ENCODE measurements at regions not wholly inside any gene's neighbourhood (a gene's known extent, or its start where the extent isn't known, plus 50 kb on each side); places are given as distances from the start of the nearest gene placed in this dataset.

DNA sequence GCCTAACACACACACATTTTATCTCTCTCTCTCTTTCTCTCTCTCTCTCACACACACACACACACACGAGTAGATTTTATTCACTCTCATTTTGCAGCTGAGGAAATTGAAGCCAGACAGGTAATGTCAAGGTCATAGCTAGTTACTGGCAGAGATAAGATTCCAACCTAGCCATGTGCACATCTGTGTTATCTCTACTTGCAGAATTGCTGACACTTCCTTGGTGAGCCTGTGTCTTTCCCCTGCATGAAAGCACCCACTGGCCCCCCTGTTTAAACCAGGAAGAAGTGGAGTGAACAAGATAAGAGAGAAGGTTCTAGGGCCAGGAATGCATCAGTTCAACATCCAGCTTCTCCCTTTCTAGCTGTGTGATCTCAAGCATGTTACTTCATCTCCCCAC, 423.7 kb downstream of the TXNL1 start:
- intact Hi-C loops (cut with micrococcal nuclease; ENCODE audit: unreplicated experiment) (no loop called here), in situ Hi-C loops (cut with MboI) (no loop called here)
- no TSS peak for BruUV-seq (replicated peaks)
- ATAC-seq (no peak), FAIRE-seq (no peak), DNase-seq (ENCODE audit: low read depth, low spot score) (no peak)
- Histone ChIP-seq H3K4me2 (ENCODE audit: control insufficient read depth, insufficient read depth) (no peak overlapping the region), H2AFZ (ENCODE audit: control insufficient read depth, low read depth, low read length) (no peak overlapping the region), H3K9me3 (replicated peaks; ENCODE audit: control insufficient read depth, insufficient read depth, low read length) (no peaks in the 10 kb centered on the region), H3K79me2 (ENCODE audit: control insufficient read depth, insufficient read depth, low read length) (no peaks in the 10 kb centered on the region), H3K9ac (ENCODE audit: control insufficient read depth, insufficient read depth, low read length) (no peak overlapping the region), H3K4me1 (ENCODE audit: control insufficient read depth, insufficient read depth, low read length) (no peaks in the 10 kb centered on the region), H3K27ac (ENCODE audit: control insufficient read depth, insufficient read depth) (no peak overlapping the region), H4K20me1 (ENCODE audit: control insufficient read depth, insufficient read depth) (no peaks in the 10 kb centered on the region), H3K4me3 (no peak overlapping the region), H3K27me3 (replicated peaks in 1 of 2; ENCODE audit: control insufficient read depth in 2 of 2, insufficient read depth in 2 of 2, low read length in 1 of 2) (no peaks in the 10 kb centered on the region), H3K36me3 (ENCODE audit: control insufficient read depth in 2 of 2, insufficient read depth in 2 of 2, low read length in 1 of 2) (no peaks in the 10 kb centered on the region)
- no peak for TF ChIP-seq WRNIP1 (IDR thresholded peaks at IDR 0.05; ENCODE audit: borderline replicate concordance, low read depth, low read length)
- TF ChIP-seq ZNF274 (IDR thresholded peaks at IDR 0.05; ENCODE audit: insufficient read depth, insufficient read length) = no peak
- TF ChIP-seq NR2C1 (IDR thresholded peaks at IDR 0.05) = no peak
- TF ChIP-seq ESRRA (IDR thresholded peaks at IDR 0.05; ENCODE audit: low read length) = no peak
- no peak for TF ChIP-seq FOXM1 (IDR thresholded peaks at IDR 0.05; ENCODE audit: low read depth, low read length)
- TF ChIP-seq, protein P1, sequence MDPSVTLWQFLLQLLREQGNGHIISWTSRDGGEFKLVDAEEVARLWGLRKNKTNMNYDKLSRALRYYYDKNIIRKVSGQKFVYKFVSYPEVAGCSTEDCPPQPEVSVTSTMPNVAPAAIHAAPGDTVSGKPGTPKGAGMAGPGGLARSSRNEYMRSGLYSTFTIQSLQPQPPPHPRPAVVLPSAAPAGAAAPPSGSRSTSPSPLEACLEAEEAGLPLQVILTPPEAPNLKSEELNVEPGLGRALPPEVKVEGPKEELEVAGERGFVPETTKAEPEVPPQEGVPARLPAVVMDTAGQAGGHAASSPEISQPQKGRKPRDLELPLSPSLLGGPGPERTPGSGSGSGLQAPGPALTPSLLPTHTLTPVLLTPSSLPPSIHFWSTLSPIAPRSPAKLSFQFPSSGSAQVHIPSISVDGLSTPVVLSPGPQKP (IDR thresholded peaks at IDR 0.05; ENCODE audit: low read depth, low read length) = no peak
- TF ChIP-seq KDM1A (IDR thresholded peaks at IDR 0.05; ENCODE audit: borderline replicate concordance) = no peak
- TF ChIP-seq JUND (IDR thresholded peaks at IDR 0.05; ENCODE audit: low read depth, low read length) = no peak
- TF ChIP-seq SMC3 (IDR thresholded peaks at IDR 0.05; ENCODE audit: borderline replicate concordance, low read length) = no peak
- TF ChIP-seq, protein P2, sequence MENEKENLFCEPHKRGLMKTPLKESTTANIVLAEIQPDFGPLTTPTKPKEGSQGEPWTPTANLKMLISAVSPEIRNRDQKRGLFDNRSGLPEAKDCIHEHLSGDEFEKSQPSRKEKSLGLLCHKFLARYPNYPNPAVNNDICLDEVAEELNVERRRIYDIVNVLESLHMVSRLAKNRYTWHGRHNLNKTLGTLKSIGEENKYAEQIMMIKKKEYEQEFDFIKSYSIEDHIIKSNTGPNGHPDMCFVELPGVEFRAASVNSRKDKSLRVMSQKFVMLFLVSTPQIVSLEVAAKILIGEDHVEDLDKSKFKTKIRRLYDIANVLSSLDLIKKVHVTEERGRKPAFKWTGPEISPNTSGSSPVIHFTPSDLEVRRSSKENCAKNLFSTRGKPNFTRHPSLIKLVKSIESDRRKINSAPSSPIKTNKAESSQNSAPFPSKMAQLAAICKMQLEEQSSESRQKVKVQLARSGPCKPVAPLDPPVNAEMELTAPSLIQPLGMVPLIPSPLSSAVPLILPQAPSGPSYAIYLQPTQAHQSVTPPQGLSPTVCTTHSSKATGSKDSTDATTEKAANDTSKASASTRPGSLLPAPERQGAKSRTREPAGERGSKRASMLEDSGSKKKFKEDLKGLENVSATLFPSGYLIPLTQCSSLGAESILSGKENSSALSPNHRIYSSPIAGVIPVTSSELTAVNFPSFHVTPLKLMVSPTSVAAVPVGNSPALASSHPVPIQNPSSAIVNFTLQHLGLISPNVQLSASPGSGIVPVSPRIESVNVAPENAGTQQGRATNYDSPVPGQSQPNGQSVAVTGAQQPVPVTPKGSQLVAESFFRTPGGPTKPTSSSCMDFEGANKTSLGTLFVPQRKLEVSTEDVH (IDR thresholded peaks at IDR 0.05; ENCODE audit: low read depth, partially characterized antibody) = no peak
- no peak for TF ChIP-seq IKZF1 (conservative IDR thresholded peaks at IDR 0.05)
- no peak for TF ChIP-seq CREM (IDR thresholded peaks at IDR 0.05; ENCODE audit: low read depth)
- TF ChIP-seq, protein P3, sequence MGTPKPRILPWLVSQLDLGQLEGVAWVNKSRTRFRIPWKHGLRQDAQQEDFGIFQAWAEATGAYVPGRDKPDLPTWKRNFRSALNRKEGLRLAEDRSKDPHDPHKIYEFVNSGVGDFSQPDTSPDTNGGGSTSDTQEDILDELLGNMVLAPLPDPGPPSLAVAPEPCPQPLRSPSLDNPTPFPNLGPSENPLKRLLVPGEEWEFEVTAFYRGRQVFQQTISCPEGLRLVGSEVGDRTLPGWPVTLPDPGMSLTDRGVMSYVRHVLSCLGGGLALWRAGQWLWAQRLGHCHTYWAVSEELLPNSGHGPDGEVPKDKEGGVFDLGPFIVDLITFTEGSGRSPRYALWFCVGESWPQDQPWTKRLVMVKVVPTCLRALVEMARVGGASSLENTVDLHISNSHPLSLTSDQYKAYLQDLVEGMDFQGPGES (IDR thresholded peaks at IDR 0.05) = no peak
- TF ChIP-seq, protein P4, sequence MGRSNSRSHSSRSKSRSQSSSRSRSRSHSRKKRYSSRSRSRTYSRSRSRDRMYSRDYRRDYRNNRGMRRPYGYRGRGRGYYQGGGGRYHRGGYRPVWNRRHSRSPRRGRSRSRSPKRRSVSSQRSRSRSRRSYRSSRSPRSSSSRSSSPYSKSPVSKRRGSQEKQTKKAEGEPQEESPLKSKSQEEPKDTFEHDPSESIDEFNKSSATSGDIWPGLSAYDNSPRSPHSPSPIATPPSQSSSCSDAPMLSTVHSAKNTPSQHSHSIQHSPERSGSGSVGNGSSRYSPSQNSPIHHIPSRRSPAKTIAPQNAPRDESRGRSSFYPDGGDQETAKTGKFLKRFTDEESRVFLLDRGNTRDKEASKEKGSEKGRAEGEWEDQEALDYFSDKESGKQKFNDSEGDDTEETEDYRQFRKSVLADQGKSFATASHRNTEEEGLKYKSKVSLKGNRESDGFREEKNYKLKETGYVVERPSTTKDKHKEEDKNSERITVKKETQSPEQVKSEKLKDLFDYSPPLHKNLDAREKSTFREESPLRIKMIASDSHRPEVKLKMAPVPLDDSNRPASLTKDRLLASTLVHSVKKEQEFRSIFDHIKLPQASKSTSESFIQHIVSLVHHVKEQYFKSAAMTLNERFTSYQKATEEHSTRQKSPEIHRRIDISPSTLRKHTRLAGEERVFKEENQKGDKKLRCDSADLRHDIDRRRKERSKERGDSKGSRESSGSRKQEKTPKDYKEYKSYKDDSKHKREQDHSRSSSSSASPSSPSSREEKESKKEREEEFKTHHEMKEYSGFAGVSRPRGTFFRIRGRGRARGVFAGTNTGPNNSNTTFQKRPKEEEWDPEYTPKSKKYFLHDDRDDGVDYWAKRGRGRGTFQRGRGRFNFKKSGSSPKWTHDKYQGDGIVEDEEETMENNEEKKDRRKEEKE (IDR thresholded peaks at IDR 0.05) = no peak
- ChIA-PET CTCF (interaction anchor here (0.6 kb wide), 1 partner anchor 803 kb away, joined by 3 read pairs; no protein-coding TSS in a partner anchor), SMC1A (ENCODE audit: uncharacterized antibody, unreplicated experiment) (interaction anchor here (1.0 kb wide), 1 partner anchor 9 kb away, joined by 3 read pairs; no protein-coding TSS in a partner anchor), POLR2A (no interaction called here), RAD21 (ENCODE audit: unreplicated experiment) (no interaction called here)
- 0% methylated on average over 1 of the region's 1 CpG for whole genome bisulfite sequencing (ENCODE audit: insufficient coverage, insufficient replicate concordance, low lambda C conversion rate, missing lambda C conversion rate)
